CD1c-positive myeloid dendritic cell (primary cell): ENCODE measurements at regions not wholly inside any gene's neighbourhood (a gene's known extent, or its start where the extent isn't known, plus 50 kb on each side); places are given as distances from the start of the nearest gene placed in this dataset.
A peak's percentile ranks its signal among the peaks of the same experiment; 100 is the strongest.

ENCODE experiments used
- DNase-seq: peaks from one replicate; pipeline ENCODE4 v3.0.0-alpha.2; 2016; ENCODE audit errors: extremely low spot score

DNA sequence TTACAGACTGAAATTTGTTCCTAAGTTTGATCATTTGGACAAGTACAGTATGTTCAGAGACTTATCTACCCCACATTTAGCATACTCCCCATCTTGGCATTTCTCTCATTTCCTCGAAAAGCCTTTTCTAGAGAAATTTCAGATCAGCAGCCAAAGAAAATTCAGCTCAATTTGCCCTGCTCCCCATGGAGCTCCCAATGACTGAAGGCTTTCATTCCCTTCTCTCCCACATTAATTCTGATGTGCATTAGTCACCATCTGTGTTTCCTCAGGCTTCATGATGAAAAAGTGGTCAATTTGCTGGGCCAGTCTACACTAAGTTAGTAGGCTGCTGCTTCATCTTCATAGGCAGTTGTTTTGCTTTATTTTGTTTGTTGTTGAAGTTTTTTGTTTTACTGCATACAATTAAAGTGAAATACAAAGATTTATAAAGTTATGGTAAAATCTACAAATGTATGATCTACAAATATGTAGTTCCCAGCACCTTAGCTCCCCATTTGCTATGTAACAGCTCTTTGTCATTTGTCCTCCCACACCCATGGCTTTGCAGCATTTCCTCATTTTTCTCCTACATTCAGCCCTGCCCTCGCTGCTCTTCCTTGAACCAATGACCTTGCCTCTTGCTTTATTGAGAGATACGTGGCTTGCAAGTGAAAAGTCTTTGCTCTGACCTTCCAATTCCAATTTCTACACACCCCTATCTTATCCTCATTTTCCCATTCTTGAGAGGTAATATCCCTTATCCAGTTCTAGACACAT, 193.9 kb downstream of the ANAPC10 start:
- DNase-seq: peak; percentile 11

DNA sequence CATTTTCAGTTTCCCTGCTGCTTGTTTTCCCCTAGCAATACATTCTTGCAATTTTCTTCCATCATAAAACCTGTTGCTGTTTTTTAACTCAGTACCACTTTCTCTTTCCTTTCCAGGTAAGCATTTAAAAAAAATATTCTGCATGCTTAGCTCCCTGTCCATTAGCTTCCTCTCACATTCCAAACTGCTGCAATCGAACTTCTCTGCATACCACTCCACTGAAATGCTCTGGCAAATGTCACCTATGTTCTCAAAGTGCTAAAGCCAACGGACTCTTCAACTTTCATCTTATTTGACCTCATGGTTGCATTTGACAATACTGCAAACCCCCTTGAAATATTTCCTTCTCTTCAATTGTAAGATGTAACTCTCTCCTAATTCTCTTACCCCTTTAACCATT, 192.7 kb downstream of the ANAPC10 start:
- no peak for DNase-seq

DNA sequence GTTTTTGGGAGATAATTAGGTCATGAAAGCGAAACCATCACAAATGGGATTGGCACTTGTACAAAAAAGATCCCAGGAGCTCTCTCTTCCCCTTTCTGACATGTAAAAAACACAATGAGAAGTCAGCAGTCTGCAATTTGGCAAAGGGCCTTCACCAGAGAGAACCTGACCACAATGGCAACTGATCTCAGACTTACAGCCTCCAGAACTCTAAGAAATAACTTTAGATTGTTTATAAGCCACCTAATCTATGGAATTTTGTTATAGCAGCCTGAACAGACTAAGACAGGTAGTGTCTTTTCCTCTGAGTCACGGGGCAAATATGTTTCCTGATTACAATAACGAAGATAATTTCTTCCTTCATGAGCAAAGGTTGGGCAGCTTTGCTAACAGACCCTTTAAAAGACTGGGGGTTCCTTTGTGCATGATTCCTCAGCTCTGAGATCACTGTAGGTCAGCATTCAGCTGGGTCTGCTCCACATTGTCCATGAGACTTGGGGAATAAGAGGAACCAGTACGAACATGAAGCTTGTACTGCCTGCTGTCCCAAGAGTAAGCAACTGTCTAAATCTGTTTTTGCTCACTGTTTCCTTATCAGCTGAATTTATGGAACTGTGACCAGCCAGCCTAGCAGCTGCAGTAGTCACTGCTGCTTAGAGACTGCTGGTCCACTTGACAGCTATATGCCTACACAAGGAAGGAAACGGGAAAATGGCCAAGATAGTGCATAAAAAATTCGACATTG, 191.6 kb downstream of the ANAPC10 start:
- DNase-seq: peak; percentile 26

DNA sequence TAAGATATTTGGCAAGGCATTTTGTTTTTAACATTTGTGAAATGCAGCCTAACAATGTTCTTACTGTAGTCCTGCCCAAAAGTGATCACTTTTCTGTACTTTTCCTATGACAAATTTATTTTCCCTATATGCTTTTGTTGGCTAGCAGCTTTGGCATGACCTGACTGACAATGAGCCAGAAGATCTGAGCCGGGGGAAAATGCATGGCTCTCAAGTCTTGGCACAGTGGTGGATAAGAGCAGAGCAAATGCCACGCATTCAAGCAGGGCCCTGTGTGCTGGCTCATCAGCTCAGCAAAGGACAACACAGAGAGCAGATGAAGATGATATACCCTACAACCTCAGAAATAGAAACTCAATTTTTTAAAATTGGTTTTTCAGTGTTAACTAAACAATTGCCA, 187.3 kb downstream of the ANAPC10 start:
- no peak for DNase-seq
